ENCODE measurements at regions not wholly inside any gene's neighbourhood (a gene's known extent, or its start where the extent isn't known, plus 50 kb on each side); places are given as distances from the start of the nearest gene placed in this dataset.

DNA sequence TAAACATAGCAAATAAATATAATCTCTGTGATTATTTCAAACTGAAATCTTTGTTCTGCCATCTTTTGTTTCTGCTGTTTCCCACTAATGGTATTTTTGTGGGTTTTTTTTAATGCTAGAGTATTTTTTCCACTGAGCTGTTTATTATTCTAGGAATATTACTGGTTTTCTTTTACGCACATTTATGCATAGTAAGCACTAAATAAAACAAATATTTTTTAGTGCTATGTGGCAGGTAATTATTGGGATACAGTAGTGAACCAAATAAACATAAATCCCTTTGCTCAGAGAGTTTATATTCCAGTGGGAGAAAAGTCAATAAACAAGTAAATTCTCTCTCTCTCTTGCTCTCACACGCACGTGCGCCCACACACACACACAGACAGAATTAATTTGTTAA, 397.4 kb downstream of the PRDM5 start:
- DNase-seq (ENCODE audit: low spot score), result no peak

DNA sequence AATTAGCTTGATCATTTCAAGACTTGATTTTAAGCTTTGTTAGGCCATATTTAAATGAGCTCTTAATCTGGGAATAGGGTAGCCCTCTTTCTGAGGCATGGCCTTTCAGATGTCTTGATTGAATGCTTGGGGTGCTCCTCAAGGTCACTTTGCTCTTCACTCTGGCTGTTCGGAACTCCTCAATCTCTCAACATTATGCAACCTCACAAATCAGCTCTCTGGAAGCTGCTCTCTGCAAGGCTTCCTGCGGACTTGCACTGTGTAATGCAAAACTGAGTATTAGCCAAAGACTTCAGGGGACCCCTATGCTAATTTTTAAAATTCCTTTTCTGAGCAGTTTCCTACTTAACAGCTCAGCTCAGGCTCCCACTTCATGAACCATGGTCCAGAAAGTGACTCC, 398.3 kb downstream of the PRDM5 start:
- no peak for DNase-seq (ENCODE audit: low spot score)

DNA sequence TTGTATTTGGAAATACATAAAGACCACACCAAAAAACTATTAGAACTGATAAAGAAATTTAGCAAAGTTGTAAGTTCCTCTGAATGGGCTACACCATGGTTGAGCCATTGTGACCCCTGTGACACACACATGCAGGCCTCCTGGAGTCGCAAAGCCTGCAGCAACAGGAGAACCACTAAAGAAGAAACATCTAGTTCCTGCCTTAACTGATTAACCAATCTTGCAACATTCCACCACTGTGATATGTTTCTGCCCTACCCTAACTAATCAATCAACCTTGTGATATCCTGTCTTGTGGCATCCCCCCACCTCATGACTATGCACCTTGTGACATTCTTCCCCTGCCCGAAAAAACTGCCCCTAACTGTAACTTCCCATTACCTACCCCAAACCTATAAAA, 401.8 kb downstream of the PRDM5 start:
- DNase-seq (ENCODE audit: low spot score), result no peak

DNA sequence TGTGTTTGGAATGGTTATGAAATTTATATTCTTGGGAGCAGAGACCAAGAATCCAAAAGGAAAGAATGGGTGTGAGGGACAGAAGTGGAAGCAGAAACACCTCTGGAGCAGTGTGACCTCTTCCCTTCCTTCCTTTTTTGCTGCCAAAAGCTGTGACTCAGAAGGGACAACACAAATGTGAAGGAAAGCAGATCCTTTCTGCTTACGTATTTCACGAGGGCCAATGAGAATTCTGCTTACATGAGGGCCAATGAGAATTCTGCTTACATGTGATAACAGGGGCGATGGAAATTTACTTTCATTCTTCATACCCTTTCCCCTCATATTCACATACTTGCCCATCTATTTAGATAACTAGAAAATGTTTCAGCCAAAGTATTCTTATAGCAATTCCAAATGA, 404.6 kb downstream of the PRDM5 start:
- peak; percentile 41 for DNase-seq (ENCODE audit: low spot score)

DNA sequence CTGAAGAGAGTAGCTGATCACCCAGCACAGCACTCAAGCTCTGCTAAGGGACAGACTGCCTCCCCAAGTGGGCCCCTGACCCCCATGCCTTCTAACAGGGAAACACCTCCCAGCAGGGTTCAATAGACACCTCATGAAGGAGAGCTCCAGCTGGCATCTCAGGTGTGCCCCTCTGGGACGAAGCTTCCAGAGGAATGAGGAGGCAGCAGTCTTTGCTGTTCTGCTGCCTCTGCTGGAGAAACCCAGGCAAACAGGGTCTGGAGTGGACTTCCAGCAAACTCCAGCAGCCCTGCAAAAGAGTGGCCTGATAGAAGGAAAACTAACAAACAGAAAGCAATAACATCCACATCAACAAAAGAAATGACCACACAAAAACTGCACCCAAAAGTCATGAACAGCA, 412.8 kb downstream of the PRDM5 start:
- DNase-seq (ENCODE audit: low spot score), result no peak

DNA sequence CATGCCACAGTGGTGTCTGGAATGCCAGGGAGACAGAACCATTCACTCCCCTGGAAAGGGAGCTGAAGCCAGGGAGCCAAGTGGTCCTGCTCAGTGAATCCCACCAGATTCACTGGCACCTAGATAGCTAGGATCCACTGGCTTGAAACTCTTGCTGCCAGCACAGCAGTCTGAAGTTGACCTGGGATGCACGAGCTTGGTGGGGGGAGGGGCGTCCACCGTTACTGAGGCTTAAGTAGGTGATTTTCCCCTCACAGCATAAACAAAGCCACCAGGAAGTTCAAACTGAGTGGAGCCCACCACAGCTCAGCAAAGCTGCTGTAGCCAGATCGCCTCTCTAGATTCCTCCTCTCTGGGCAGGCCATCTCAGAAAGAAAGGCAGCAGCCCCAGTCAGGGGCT, 413.3 kb downstream of the PRDM5 start:
- no peak for DNase-seq (ENCODE audit: low spot score)

DNA sequence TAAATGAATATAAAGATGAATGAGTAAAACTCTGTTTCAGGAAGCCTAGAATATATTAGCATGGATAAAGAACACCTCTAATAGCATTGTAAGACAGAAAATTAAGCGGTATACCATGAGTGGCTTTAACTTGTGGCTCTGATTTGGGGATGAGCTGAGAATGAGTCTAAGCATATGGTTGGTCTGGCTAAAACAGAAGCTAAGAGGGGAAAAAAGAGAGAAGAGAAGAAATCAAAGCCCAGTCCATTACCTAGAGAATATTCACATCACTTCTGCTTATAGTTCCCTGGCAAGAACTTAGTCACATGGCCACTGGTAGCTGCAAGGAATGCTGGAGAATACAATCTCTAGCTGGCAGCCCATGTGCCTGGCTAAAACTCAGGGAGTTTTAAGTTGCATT, 414.5 kb downstream of the PRDM5 start:
- no peak for DNase-seq (ENCODE audit: low spot score)

DNA sequence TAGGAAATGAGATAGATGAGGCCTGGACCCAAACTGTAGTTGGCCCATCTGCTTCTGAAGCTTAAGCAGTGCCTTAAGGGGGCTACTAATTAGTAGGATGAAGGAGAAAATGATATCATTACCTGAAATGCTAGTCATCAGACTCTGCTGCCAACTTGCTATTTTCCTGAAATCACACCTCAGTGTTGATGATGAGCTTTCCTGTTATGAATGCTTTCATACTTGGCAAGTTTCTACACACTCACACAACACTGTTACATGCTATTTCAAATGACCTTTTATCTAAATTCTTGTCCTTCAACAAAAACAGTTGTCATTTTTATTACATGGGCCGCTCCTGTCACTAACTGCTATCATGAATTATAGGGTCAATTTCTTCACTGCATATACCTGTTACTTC, 416.0 kb downstream of the PRDM5 start:
- no peak for DNase-seq (ENCODE audit: low spot score)

DNA sequence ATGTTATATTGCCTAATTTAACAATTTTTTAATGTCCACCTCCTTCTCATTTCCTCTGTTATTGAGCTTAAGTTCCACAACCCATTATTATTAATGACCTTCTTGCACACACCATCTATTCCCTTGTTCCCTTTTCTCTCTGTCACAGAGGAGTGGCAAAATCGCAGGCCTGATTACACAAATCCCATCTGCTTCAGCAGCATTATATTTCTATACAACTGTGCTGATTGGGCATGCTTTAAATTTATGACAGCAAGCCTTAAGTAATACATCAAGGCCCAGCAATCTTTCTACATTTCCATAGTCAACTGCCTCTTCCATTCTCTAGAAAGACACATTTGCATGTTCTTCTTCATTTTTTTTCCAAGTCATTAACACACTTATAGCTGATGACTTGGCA, 423.8 kb downstream of the PRDM5 start:
- DNase-seq (ENCODE audit: low spot score), result no peak

DNA sequence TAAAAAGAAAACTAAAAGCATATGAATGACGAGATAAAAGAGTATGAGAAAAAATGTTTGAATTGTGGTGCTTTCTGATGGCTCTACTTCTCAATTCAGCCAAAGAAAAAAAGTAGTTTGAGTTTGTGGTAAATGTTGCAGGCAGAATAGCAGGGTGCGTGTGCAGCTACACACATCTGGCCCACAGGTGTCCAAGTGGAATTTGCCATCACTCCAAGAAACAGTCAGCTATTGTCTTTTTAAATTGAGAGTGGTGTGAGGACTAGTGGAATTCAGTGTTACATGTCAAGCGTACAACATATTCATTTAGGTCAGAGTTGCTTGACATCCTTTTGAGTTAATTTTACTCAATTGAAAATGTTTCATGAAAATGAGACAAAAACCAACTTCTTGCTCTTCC, 424.8 kb upstream of the MAD2L1 start:
- DNase-seq (ENCODE audit: low spot score), result no peak

DNA sequence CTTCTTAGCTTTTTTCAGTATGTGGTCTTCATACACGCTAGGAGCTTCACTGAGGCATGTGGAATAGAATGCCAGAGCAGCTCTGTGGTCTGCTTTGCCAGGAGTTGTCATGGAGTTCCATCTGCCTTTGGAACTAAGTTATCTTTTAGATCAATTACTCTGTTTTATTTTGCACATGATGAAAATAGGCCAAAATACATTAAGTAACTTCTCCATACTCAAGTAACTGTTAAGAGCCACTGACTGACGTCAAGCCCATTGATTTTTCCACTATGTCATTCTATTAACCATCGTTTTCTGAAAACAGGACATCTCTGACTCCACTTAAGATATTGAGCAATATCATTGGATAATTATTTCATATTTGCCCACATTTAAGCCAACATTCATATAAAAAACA, 415.1 kb upstream of the MAD2L1 start:
- DNase-seq (ENCODE audit: low spot score), result no peak

DNA sequence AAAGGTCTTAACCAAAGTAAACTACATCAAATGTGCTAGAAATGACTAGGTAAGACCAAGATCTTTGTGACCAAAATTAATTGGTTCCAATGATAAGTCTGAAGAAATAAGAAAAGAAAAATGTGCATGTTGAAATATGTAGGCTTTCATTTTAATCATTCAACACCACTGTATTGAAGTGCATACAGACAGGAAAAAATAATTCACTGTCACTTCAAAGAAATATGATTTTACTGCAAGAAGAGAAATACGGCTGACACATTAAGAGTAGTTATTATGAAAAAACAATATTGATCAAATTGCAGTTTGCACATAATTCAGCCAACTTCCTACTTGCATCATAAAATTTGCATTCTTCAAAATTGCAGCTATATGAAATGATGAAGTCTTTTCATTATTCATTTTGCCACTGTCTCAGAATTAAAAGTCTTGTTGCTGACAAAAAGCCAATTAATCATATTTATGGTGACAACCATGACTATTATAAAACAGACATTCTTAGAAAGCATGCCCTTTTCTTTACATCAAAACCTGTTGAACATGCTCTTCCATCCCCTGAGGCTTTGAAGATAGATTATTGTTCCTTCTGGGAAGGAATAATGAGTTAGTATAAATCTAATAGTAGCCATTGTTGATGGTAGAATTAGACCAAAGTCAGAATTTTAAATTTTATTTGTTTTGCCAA, 405.9 kb upstream of the MAD2L1 start:
- no peak for DNase-seq (ENCODE audit: low spot score)

DNA sequence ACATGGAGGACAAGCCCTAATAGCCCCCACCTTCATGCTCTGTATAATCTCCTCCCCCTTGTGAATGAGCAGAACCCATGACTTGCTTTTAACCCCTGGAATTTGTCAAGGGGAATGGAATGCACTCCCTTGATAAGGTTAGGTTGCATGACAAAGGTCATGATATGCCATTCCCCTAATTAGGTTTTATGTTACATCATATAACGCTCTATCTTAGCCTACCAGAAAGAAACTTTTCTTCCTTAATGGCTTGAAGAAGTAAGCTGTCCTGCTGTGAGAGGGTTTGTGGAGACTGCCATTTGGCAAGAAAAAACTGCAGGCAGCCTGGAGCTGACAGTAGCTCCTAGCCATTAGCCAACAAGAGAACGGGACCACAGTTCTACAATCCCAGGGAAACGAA, 399.8 kb upstream of the MAD2L1 start:
- DNase-seq (ENCODE audit: low spot score), result no peak

DNA sequence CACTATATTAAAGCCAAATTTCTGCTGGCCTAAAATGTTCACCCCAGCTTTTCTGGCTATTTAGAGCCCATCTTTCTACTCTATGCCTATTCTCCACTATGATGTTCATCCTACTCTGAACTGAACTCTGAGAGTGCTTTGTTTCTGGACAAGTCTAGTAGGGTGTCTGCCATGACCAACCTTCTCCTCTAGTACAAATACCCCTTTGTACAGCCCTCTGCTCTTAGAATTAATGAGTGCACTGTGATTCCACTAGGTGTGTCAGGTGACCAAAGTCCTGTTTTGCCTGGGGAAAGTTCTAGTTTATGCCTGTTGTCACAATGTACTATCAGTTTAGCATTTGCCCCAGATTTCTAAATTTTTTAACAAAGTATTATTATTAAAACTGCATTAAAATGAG, 388.1 kb upstream of the MAD2L1 start:
- no peak for DNase-seq (ENCODE audit: low spot score)

DNA sequence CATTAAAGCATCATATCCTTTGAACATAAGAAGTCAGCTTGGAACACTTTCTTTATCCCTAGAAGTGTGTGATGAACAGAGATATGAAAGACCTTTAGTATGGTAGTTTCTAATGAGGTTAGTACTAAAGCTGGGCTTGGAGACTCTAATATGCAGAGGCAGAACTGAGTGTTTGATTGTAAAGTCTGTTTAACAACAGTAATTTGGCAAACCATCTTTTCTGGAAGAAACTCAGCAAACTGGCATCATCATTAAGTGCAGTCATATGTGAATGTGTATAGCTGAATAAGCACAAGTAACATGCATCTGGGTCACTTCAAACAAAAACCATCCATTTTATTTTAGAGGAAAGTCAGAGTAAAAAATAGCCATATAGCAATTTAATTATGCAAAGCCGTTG, 385.9 kb upstream of the MAD2L1 start:
- no peak for DNase-seq (ENCODE audit: low spot score)

DNA sequence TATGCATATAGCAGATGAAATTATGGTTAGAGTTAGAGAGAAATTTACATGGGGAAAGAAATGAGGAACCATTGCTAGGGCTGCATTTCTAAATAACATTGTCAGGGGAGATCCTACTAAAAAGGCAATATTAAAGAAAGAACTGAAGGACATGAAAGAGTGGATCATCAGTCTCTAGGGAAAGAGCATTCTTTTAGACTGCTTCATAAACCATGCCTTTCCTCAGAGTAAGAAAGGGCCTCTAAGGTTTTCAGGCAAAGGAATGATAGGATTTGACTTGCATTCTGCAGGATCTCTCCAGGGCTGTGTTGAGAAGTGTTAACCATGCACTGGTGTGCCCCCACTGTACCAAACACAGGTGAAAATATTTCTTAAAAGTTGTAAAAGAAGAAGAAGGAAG, 385.4 kb upstream of the MAD2L1 start:
- no peak for DNase-seq (ENCODE audit: low spot score)

DNA sequence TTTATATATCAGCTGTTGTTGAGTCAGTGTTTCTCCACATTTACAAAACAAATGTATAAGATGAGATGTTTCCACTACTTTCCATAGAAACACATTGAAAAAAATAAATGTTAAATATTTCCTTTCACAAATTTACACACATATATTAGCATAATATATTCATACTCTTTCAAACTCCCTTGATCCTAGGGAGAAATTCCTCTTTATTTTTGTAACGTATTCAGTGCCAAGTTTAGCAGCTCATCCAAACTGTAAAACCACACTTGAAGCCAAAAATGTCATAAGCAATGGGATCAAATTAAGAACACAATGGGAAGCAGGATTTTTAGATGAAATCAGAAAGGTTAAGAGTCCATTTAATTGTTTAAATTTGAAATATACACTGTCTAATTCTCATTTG, 381.1 kb upstream of the MAD2L1 start:
- no peak for DNase-seq (ENCODE audit: low spot score)

DNA sequence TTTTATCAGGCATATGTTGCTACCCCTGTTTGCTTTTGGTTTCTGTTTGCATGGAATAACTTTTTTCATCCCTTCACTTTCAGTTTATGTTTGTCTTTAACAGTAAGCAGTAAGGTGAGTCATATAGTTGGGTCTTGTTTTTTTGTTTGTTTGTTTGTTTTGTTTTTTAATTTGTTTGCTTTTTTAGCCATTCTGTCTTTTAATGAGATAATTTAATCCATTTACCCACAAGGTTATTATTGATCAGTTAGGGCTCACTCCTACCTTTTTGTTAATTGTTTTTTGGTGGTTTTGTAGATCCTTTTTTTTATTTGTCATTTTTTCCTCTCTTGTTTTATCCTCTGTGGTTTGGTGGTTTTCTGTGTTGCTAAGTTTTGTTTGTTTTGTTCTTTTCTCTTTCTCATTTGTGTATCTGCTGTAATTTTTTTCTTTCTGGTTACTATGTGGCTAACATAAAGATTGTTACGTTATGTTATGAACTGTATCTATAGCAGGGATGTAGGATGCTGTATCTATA, 379.5 kb upstream of the MAD2L1 start:
- no peak for DNase-seq (ENCODE audit: low spot score)

DNA sequence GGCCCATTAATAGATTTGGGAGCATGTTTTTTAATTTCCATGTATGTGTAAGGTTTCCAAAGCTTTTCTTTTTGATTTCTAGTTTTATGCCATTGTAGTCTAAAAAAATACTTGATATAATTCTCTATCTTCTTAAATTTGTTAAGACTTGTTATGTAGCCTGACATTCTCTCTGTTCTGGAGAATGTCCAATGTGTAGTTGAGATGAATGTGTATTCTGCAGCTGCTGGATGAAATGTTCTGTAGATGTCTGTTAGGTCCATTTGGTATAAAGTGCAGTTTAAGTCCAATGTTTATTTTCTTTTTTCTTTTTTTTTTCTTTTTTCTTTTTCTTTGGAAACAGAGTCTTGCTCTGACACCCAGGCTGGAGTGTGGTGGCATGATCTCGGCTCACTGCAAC, 378.5 kb upstream of the MAD2L1 start:
- no peak for DNase-seq (ENCODE audit: low spot score)

DNA sequence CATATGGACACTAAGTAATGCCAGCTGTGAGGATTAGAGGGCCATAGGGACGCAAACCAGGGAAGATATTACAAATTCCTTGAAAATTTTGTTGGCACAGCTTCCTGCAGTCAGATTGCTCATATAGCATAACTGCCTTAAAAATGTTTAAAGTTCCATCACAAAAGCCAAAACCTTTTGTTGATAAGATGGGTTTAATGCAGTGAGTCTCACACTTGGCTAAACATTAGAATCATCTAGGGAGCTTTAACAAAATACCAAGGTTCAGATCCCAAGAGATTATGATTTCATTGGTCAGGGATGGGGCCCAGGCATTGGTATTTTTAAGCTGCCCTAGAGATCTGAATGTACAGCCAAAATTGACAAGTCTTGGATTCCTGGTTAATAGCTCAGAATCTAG, 376.5 kb upstream of the MAD2L1 start:
- DNase-seq (ENCODE audit: low spot score), result no peak

DNA sequence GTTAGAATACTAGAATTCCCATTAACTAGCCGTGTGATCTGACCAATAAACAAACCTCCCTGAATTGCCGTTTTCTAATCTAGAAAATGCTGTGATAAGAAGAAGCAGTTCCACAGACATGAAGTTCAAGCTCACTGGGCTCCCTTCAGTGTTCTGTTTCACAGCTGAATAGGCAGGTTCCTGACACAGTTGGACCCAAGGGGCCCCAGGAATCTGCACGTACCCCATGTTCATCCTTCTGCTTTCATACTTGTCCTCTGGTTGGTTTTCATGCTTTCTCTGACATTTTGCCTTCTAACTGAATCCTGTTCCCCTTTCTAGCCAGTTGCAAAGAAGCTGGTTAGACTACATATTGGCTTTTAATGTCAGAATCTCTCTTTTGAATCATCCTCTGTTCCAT, 374.1 kb upstream of the MAD2L1 start:
- no peak for DNase-seq (ENCODE audit: low spot score)

DNA sequence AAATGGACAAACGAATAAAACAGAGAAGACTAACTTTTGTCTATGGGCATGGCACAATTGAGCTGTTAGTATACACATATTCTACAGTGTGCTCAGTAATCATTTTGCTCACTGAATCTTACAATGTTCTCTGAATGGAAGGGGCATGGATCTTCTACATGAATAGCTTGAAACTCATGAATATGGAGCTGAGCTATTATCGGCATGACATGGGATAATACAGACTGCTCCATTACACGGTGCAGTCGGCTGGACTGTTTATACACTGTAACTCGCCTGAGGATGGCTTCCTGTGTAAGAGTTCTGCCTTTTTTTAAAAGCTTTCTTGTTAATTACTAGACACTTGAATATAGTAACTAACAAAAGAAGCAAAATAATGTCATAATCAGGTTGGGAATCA, 368.5 kb upstream of the MAD2L1 start:
- no peak for DNase-seq (ENCODE audit: low spot score)

DNA sequence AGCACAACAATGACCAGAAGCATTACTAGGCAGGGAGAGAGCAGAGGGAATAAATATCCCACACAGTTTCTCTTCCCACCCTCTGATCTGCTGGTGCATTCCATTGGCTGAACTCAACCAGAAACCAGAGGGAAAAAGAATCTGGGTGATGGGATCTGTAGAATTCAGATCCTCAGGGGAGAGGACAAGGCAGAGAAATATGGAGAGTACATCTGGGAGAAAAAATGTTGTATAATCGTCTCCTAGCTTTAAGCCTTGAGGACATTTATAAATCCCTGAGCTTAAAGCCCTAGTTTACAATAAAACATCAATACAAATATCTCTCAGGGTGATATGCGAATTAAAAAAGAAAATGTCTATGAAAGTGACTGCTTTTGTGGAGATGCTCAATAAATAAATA, 368.1 kb upstream of the MAD2L1 start:
- DNase-seq (ENCODE audit: low spot score), result no peak

DNA sequence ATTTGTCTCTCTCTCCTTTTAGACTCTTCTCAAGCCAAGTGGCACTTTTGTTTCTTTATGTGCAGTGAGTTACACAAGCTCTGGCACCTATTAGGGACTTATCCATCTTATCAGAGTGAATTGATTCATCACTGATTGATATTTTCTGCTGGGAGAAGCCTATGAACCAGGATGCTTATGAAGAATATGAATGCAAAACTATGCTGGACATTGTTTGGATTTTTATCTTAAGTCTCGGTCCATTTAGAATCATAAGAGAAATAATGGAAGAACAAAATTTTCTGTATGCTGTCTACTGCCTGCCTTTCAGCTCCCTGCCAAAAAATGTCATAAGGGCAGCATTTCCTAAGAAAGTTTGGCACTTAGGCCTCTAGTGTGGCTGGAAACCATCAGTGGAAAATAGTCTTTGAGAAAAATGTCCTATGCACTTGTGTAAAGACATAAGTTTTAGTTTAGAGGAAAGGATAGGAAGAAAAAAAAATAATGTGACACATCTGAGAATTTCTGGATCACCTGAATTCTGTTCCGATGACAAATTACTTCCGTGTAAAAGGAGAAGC, 365.7 kb upstream of the MAD2L1 start:
- DNase-seq (ENCODE audit: low spot score), result no peak

Data from LoVo (cell line).